Activated CD8-positive, alpha-beta memory T cell treated with anti-CD3 and anti-CD28 coated beads, Interleukin-2, amount 50 U/mL, for 1 hour (primary cell): ENCODE measurements at regions not wholly inside any gene's neighbourhood (a gene's known extent, or its start where the extent isn't known, plus 50 kb on each side); places are given as distances from the start of the nearest gene placed in this dataset.

ENCODE experiments used
- DNase-seq: peaks from one replicate; pipeline ENCODE4 v3.0.0-alpha.2; 2020; ENCODE audit errors: extremely low read depth

GRCh38 chr16:17591655-17592405 is 121.1 kb upstream of the XYLT1 start:
- no peak for DNase-seq

GRCh38 chr16:17590711-17591654 is 120.2 kb upstream of the XYLT1 start:
- no peak for DNase-seq

GRCh38 chr16:17589898-17590297 is 119.1 kb upstream of the XYLT1 start:
- DNase-seq: no peak

GRCh38 chr16:17585449-17586074 is 114.8 kb upstream of the XYLT1 start:
- DNase-seq: no peak

GRCh38 chr16:17578981-17579874 is 108.5 kb upstream of the XYLT1 start:
- DNase-seq: no peak

- no peak for DNase-seq
Measured at GRCh38 chr16:17574256-17574655, 103.5 kb upstream of the XYLT1 start.

- no peak for DNase-seq
Measured at GRCh38 chr16:17572145-17572544, 101.4 kb upstream of the XYLT1 start.

GRCh38 chr16:17571499-17572093 is 100.8 kb upstream of the XYLT1 start:
- DNase-seq: no peak

- no peak for DNase-seq
Measured at GRCh38 chr16:17568239-17568638, 97.5 kb upstream of the XYLT1 start.

- no peak for DNase-seq
Measured at GRCh38 chr16:17567455-17567854, 96.7 kb upstream of the XYLT1 start.

- no peak for DNase-seq
Measured at GRCh38 chr16:17566656-17567450, 96.1 kb upstream of the XYLT1 start.

- no peak for DNase-seq
Measured at GRCh38 chr16:17566075-17566474, 95.3 kb upstream of the XYLT1 start.

- no peak for DNase-seq
Measured at GRCh38 chr16:17565605-17566004, 94.8 kb upstream of the XYLT1 start.

- DNase-seq: no peak
Measured at GRCh38 chr16:17564856-17565255, 94.1 kb upstream of the XYLT1 start.

GRCh38 chr16:17563323-17564091 is 92.7 kb upstream of the XYLT1 start:
- no peak for DNase-seq

- DNase-seq: no peak
Measured at GRCh38 chr16:17561056-17561455, 90.3 kb upstream of the XYLT1 start.

GRCh38 chr16:17560548-17560947 is 89.8 kb upstream of the XYLT1 start:
- DNase-seq: no peak

GRCh38 chr16:17559394-17559793 is 88.6 kb upstream of the XYLT1 start:
- no peak for DNase-seq

GRCh38 chr16:17557949-17558348 is 87.2 kb upstream of the XYLT1 start:
- DNase-seq: no peak
